Thyroid gland (tissue), 4 donors: ENCODE measurements at regions not wholly inside any gene's neighbourhood (a gene's known extent, or its start where the extent isn't known, plus 50 kb on each side); places are given as distances from the start of the nearest gene placed in this dataset.
A peak's percentile ranks its signal among the peaks of the same experiment; 100 is the strongest.

Experiments used
- DNase-seq, 2 donors: peaks; one replicate each; pipeline ENCODE4 v3.0.0-alpha.2; 2019
- H3K27ac ChIP-seq, 3 donors: fragments of 200-600 bp; sonication (generic); 1 replicate in 2 of 3; 2 replicates in 1 of 3; pipeline ENCODE4 v1.5.1; 2016 to 2019; ENCODE audit warnings: mild to moderate bottlenecking in 1 of 3, moderate library complexity in 1 of 3
- H3K27me3 ChIP-seq: fragments of 200-600 bp; sonication (generic); one replicate; pipeline ENCODE4 v1.5.1; 2019
- H3K36me3 ChIP-seq, 2 donors: fragments of 200-600 bp; sonication (generic); one replicate each; pipeline ENCODE4 v1.5.1; 2016 to 2019
- H3K4me1 ChIP-seq, 2 donors: fragments of 200-600 bp; sonication (generic); one replicate each; pipeline ENCODE4 v1.5.1; 2017 to 2019
- H3K4me3 ChIP-seq, 3 donors: fragments of 200-600 bp; sonication (generic); replicated peaks in 1 of 3; 1 replicate in 2 of 3; 2 replicates in 1 of 3; pipeline ENCODE4 v1.5.1; 2016; ENCODE audit warnings: mild to moderate bottlenecking in 1 of 3
- H3K9me3 ChIP-seq: fragments of 200-600 bp; sonication (generic); one replicate; pipeline ENCODE4 v1.5.1; 2017
- POLR2A ChIP-seq, 2 donors: fragments of 450-650 bp; IDR thresholded peaks; one replicate each; pipeline ENCODE4 v1.6.1; 2017; ENCODE audit warnings: antibody characterized with exemption in 2 of 2, mild to moderate bottlenecking in 2 of 2, moderate library complexity in 1 of 2
- WGBS, 2 donors: methylation state at CpG; one replicate each; pipeline ENCODE4 v1.1.5; 2017; 5-methylcytosine and 5-hydroxymethylcytosine counted together
- intact Hi-C: fragments of 100-400 bp; cut with DNase I; formaldehyde crosslinking; loops from one replicate; pipeline ENCODE4 v1.15.1; 2023
- TF ChIP-seq, protein P1 (sequence below), 6 experiments: fragments of 200-600 bp in 3 of 6; fragments of 450-650 bp in 3 of 6; sonication (generic) in 3 of 6; IDR thresholded peaks; one replicate each; pipeline ENCODE4 v1.5.1; 2016 to 2019; ENCODE audit warnings: antibody characterized with exemption in 6 of 6, mild to moderate bottlenecking in 2 of 6, inconsistent platforms in 1 of 6, moderate library complexity in 1 of 6

DNA sequence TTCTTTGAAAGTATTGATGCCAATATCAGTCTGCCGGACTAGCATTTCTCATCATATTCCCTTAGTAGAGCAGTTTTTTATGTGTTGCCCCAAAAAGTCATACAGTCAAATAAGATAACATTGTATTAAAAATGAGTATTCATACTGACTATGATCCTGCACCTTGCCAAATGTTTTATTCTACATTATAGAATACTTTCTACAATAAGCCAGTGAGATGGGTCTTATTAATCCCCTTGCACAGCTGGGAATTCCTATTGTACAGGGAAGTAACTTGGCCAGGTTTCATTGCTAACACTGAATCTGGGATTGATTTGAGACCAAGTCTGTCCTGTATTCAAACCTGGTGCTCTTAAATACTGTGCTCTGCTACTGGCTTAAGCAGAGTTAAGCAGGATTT, 114.0 kb downstream of the KCTD12 start:
- Histone ChIP-seq H3K9me3 (no peaks in the 10 kb centered on the region), H3K27ac (no peak overlapping the region), H3K36me3 (no peaks in the 10 kb centered on the region), H3K4me3 (no peak overlapping the region), H3K27me3 (no peaks in the 10 kb centered on the region), H3K4me1 (no peaks in the 10 kb centered on the region)
- no peak for DNase-seq
- intact Hi-C loops, result no loop called here
- TF ChIP-seq, protein P1, sequence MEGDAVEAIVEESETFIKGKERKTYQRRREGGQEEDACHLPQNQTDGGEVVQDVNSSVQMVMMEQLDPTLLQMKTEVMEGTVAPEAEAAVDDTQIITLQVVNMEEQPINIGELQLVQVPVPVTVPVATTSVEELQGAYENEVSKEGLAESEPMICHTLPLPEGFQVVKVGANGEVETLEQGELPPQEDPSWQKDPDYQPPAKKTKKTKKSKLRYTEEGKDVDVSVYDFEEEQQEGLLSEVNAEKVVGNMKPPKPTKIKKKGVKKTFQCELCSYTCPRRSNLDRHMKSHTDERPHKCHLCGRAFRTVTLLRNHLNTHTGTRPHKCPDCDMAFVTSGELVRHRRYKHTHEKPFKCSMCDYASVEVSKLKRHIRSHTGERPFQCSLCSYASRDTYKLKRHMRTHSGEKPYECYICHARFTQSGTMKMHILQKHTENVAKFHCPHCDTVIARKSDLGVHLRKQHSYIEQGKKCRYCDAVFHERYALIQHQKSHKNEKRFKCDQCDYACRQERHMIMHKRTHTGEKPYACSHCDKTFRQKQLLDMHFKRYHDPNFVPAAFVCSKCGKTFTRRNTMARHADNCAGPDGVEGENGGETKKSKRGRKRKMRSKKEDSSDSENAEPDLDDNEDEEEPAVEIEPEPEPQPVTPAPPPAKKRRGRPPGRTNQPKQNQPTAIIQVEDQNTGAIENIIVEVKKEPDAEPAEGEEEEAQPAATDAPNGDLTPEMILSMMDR (IDR thresholded peaks at IDR 0.05), result no peak
- TF ChIP-seq POLR2A (IDR thresholded peaks at IDR 0.05), result no peak
- WGBS, 2 donors, result 97 to 98% methylated on average over 1 of the region's 1 CpG

DNA sequence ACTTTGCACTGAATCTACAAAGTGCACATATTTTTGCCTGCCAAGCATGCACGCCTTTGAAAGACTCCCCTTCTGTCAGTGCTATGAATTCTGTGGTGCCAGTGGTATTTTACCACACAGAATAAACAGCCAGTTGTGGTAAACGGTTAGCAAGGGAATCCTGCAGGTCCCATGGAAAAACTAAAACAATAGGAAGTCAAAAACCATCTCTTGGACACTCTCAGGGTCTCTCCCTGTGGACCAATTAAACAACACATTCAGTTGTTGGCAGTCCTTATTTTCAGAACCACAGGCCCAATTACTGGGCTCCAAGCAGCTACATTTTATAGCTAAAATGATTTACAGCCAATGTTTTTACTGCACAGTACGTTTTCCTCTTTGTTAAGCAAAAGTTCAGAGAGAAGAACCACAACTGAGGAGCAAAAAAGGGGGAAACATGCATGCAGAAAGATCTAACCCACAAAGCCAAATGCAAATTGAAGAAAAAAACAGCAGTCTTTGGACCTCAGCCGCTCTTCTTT, 116.9 kb downstream of the KCTD12 start:
- Histone ChIP-seq H3K27me3 (no peaks in the 10 kb centered on the region), H3K4me1 (no peaks in the 10 kb centered on the region), H3K4me3 (no peak overlapping the region), H3K36me3 (no peaks in the 10 kb centered on the region), H3K27ac (no peak overlapping the region), H3K9me3 (no peaks in the 10 kb centered on the region)
- TF ChIP-seq POLR2A (IDR thresholded peaks at IDR 0.05), result no peak
- intact Hi-C loops, result no loop called here
- 43 to 60% methylated on average over 4 of the region's 4 CpGs for WGBS, 2 donors
- DNase-seq, result no peak

DNA sequence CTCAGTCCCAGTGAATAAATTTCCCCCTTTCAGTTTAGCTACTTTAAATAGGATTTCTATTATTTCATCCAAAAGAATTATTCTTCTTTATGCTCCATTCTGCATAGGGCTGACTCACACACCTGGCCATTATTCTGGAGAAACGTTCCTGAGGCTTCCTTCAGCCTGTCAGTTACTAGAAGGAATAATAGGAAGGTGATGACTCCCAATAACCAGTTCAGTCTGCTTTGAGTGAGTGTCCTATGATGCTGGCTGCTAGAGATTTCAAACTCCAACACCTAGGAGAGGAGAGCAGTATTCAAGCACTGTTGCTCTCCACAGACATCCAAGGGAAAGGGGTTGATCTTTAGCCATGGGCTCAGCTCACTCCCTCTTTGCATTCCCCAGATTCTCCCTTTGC, 117.8 kb downstream of the KCTD12 start:
- WGBS, 2 donors, result 73 to 85% methylated on average over 1 of the region's 1 CpG
- Histone ChIP-seq H3K4me3 (no peak overlapping the region), H3K27ac (no peak overlapping the region), H3K4me1 (no peaks in the 10 kb centered on the region), H3K27me3 (no peaks in the 10 kb centered on the region), H3K36me3 (no peaks in the 10 kb centered on the region), H3K9me3 (no peaks in the 10 kb centered on the region)
- no peak for TF ChIP-seq POLR2A (IDR thresholded peaks at IDR 0.05)
- TF ChIP-seq, protein P1 (IDR thresholded peaks at IDR 0.05), result no peak
- intact Hi-C loops, result no loop called here
- no peak for DNase-seq

DNA sequence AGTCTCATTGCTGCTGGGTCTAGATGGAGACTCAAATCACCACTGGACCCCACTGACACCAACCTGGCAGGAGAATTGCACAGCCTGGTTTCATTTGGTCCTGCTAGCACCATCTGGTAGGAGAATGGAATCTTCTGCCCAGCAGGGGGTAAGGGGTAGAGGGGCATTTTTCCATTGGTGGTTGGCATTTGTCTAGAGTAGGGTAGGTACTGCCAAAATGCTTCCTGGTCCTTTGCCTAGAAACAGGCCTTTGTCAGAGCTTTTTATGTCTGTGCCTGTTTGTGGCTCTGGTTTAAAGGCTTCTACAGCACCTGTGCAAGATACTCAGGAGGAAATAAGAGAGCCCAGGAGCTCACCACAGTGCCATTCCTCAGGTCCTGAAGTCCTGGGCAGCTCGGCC, 121.3 kb downstream of the KCTD12 start:
- H3K9me3 ChIP-seq, result no peaks in the 10 kb centered on the region
- TF ChIP-seq, protein P1 (IDR thresholded peaks at IDR 0.05), result no peak
- TF ChIP-seq POLR2A (IDR thresholded peaks at IDR 0.05), result no peak
- H3K4me1 ChIP-seq, result no peaks in the 10 kb centered on the region
- no peak overlapping the region for H3K4me3 ChIP-seq
- H3K36me3 ChIP-seq, result no peaks in the 10 kb centered on the region
- intact Hi-C loops, result no loop called here
- peak overlapping the region in 1 of 3 donors; percentile 41 for H3K27ac ChIP-seq
- H3K27me3 ChIP-seq, result no peaks in the 10 kb centered on the region
- WGBS, 2 donors, result 91 to 94% methylated on average over 1 of the region's 1 CpG
- no peak for DNase-seq

DNA sequence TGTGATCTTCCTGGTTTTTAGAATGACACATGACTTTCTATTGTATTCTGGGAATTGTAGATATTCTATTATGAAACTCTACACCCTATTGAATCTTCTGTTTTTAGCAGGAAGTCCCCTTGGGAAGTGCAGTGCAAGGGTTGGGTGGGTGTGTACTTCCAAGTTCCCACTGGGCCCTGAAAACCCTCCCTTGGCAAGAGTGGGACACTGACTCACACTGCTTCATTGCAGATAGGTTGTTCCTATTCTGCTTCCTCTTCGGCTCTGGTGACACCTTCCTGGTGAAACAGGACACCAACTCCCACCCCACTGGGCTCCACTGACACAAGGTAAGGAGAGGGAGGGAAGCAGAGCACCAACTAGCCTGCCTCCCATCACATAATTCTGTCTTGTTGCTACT, 121.8 kb downstream of the KCTD12 start:
- no peak overlapping the region for H3K4me3 ChIP-seq
- intact Hi-C loops, result no loop called here
- H3K4me1 ChIP-seq, result no peaks in the 10 kb centered on the region
- DNase-seq, result peak; percentile 17 to 26
- H3K9me3 ChIP-seq, result no peaks in the 10 kb centered on the region
- WGBS, 2 donors, result 25 to 33% methylated on average over 1 of the region's 1 CpG
- no peaks in the 10 kb centered on the region for H3K27me3 ChIP-seq
- H3K36me3 ChIP-seq, result no peaks in the 10 kb centered on the region
- peak overlapping the region in 1 of 3 donors; percentile 41 for H3K27ac ChIP-seq
- TF ChIP-seq, protein P1 (IDR thresholded peaks at IDR 0.05), result no peak
- TF ChIP-seq POLR2A (IDR thresholded peaks at IDR 0.05), result no peak

DNA sequence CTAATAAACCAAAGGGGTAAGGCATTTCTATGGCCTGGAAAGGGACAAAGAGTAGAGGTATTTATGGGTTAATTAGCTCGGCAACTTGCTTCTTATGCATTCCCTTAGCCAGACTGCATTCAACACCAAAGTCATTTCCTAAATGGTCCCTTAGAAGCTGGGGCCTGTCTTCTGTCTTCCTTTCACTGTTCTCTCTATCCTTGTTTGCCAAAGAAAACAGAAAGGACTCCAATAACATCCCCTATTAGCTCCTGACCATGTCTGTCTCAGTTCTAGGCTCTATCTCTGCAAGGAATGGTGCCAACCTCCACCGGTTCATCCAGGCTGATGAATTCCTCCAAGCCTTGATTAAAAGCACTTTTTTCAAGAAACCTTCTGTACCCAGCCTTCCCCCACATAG, 123.5 kb downstream of the KCTD12 start:
- no peak overlapping the region for H3K27ac ChIP-seq
- intact Hi-C loops, result no loop called here
- H3K9me3 ChIP-seq, result no peaks in the 10 kb centered on the region
- 58 to 62% methylated on average over 2 of the region's 2 CpGs for WGBS, 2 donors
- DNase-seq, result no peak
- no peak overlapping the region for H3K4me3 ChIP-seq
- no peak for TF ChIP-seq POLR2A (IDR thresholded peaks at IDR 0.05)
- TF ChIP-seq, protein P1 (IDR thresholded peaks at IDR 0.05), result no peak
- H3K4me1 ChIP-seq, result no peaks in the 10 kb centered on the region
- H3K27me3 ChIP-seq, result no peaks in the 10 kb centered on the region
- no peaks in the 10 kb centered on the region for H3K36me3 ChIP-seq
